HEK293 (cell line): ENCODE measurements at regions not wholly inside any gene's neighbourhood (a gene's known extent, or its start where the extent isn't known, plus 50 kb on each side); places are given as distances from the start of the nearest gene placed in this dataset.

ENCODE experiments used
- PRDM6 ChIP-seq: fragments of 450-650 bp; formaldehyde crosslinking; IDR thresholded peaks from 2 replicates; pipeline ENCODE4 v1.5.1; 2017; ENCODE audit warnings: missing biosample characterization, missing genetic modification characterization
- RBAK ChIP-seq: fragments of 450-650 bp; formaldehyde crosslinking; IDR thresholded peaks from 2 replicates; pipeline ENCODE4 v1.5.1; 2016; ENCODE audit warnings: missing biosample characterization, missing genetic modification characterization
- SCRT1 ChIP-seq: fragments of 450-650 bp; formaldehyde crosslinking; IDR thresholded peaks from 2 replicates; pipeline ENCODE4 v1.5.1; 2016; ENCODE audit warnings: missing biosample characterization, missing genetic modification characterization, borderline replicate concordance
- SP7 ChIP-seq: fragments of 450-650 bp; formaldehyde crosslinking; IDR thresholded peaks from 2 replicates; pipeline ENCODE4 v1.5.1; 2016; ENCODE audit warnings: missing biosample characterization, missing genetic modification characterization
- ZFP41 ChIP-seq: fragments of 450-650 bp; formaldehyde crosslinking; IDR thresholded peaks from 2 replicates; pipeline ENCODE4 v1.5.1; 2016; ENCODE audit warnings: missing biosample characterization, missing genetic modification characterization, borderline replicate concordance
- ZNF146 ChIP-seq: fragments of 450-650 bp; formaldehyde crosslinking; IDR thresholded peaks from 2 replicates; pipeline ENCODE4 v1.5.1; 2016; ENCODE audit warnings: missing biosample characterization, missing genetic modification characterization
- ZNF175 ChIP-seq: fragments of 450-650 bp; formaldehyde crosslinking; IDR thresholded peaks from 2 replicates; pipeline ENCODE4 v1.5.1; 2016; ENCODE audit warnings: missing biosample characterization, missing genetic modification characterization
- ZNF18 ChIP-seq: fragments of 450-650 bp; formaldehyde crosslinking; IDR thresholded peaks from 2 replicates; pipeline ENCODE4 v1.5.1; 2016; ENCODE audit warnings: missing biosample characterization, missing genetic modification characterization
- ZNF2 ChIP-seq: fragments of 450-650 bp; formaldehyde crosslinking; IDR thresholded peaks from 2 replicates; pipeline ENCODE4 v1.5.1; 2016; ENCODE audit warnings: missing biosample characterization, missing genetic modification characterization
- ZNF302 ChIP-seq: fragments of 450-650 bp; formaldehyde crosslinking; IDR thresholded peaks from 2 replicates; pipeline ENCODE4 v1.5.1; 2016; ENCODE audit warnings: missing biosample characterization, missing genetic modification characterization, low read depth
- ZNF350 ChIP-seq: fragments of 450-650 bp; formaldehyde crosslinking; IDR thresholded peaks from 2 replicates; pipeline ENCODE4 v1.5.0; 2017; ENCODE audit warnings: missing biosample characterization, mild to moderate bottlenecking, missing genetic modification characterization
- ZNF404 ChIP-seq: fragments of 450-650 bp; formaldehyde crosslinking; IDR thresholded peaks from 2 replicates; pipeline ENCODE4 v1.5.1; 2017; ENCODE audit warnings: missing biosample characterization, missing genetic modification characterization
- ZNF544 ChIP-seq: fragments of 450-650 bp; formaldehyde crosslinking; IDR thresholded peaks from 2 replicates; pipeline ENCODE4 v1.5.0; 2017; ENCODE audit warnings: missing biosample characterization, missing genetic modification characterization
- ZNF549 ChIP-seq: fragments of 450-650 bp; IDR thresholded peaks from 2 replicates; pipeline ENCODE4 v1.5.1; 2018; ENCODE audit warnings: missing biosample characterization, missing genetic modification characterization, mild to moderate bottlenecking, inconsistent platforms, moderate library complexity
- ZNF555 ChIP-seq: fragments of 450-650 bp; formaldehyde crosslinking; conservative IDR thresholded peaks from 2 replicates; pipeline ENCODE4 v1.5.1; 2017; ENCODE audit warnings: missing biosample characterization, mild to moderate bottlenecking, missing genetic modification characterization, inconsistent platforms
- ZNF623 ChIP-seq: fragments of 450-650 bp; formaldehyde crosslinking; IDR thresholded peaks from 2 replicates; pipeline ENCODE4 v1.5.1; 2016; ENCODE audit warnings: missing biosample characterization, missing genetic modification characterization
- ZNF626 ChIP-seq: fragments of 450-650 bp; sonication (Bioruptor Pico); formaldehyde crosslinking; IDR thresholded peaks from 2 replicates; pipeline ENCODE4 v1.5.1; 2018; ENCODE audit warnings: missing biosample characterization, missing genetic modification characterization, inconsistent platforms
- ZNF658 ChIP-seq: fragments of 450-650 bp; formaldehyde crosslinking; IDR thresholded peaks from 2 replicates; pipeline ENCODE4; 2016; ENCODE audit warnings: missing biosample characterization, missing genetic modification characterization
- ZNF707 ChIP-seq: fragments of 450-650 bp; formaldehyde crosslinking; IDR thresholded peaks from 2 replicates; pipeline ENCODE4 v1.5.1; 2016; ENCODE audit warnings: missing biosample characterization, missing genetic modification characterization
- ZNF768 ChIP-seq: fragments of 450-650 bp; formaldehyde crosslinking; IDR thresholded peaks from 2 replicates; pipeline ENCODE4 v1.5.1; 2018; ENCODE audit warnings: missing biosample characterization, mild to moderate bottlenecking, missing genetic modification characterization
- ZNF776 ChIP-seq: fragments of 450-650 bp; formaldehyde crosslinking; IDR thresholded peaks from 2 replicates; pipeline ENCODE4 v1.5.0; 2017; ENCODE audit warnings: missing biosample characterization, missing genetic modification characterization, borderline replicate concordance
- ZNF777 ChIP-seq: fragments of 450-650 bp; formaldehyde crosslinking; IDR thresholded peaks from 2 replicates; pipeline ENCODE4 v1.5.1; 2017; ENCODE audit warnings: missing biosample characterization, missing genetic modification characterization, borderline replicate concordance
- ZNF785 ChIP-seq: fragments of 450-650 bp; formaldehyde crosslinking; IDR thresholded peaks from 2 replicates; pipeline ENCODE4 v1.5.1; 2016; ENCODE audit warnings: missing biosample characterization, missing genetic modification characterization
- ZSCAN23 ChIP-seq: fragments of 450-650 bp; formaldehyde crosslinking; IDR thresholded peaks from 2 replicates; pipeline ENCODE4 v1.5.1; 2016; ENCODE audit warnings: missing biosample characterization, missing genetic modification characterization
- TF ChIP-seq, protein P1 (sequence below): fragments of 450-650 bp; formaldehyde crosslinking; IDR thresholded peaks from 2 replicates; pipeline ENCODE4 v1.5.1; 2017; ENCODE audit warnings: missing biosample characterization, missing genetic modification characterization
- TF ChIP-seq, protein P2 (sequence below): fragments of 450-650 bp; formaldehyde crosslinking; IDR thresholded peaks from 2 replicates; pipeline ENCODE4 v1.5.1; 2016; ENCODE audit warnings: missing biosample characterization, missing genetic modification characterization
- TF ChIP-seq, protein P3 (sequence below): fragments of 450-650 bp; formaldehyde crosslinking; IDR thresholded peaks from 2 replicates; pipeline ENCODE4 v1.5.1; 2016; ENCODE audit warnings: missing biosample characterization, missing genetic modification characterization
- TF ChIP-seq, protein P4 (sequence below): fragments of 450-650 bp; formaldehyde crosslinking; IDR thresholded peaks from 2 replicates; pipeline ENCODE4 v1.5.1; 2017; ENCODE audit warnings: missing biosample characterization, missing genetic modification characterization

GRCh38 chr3:182533394-182533793, 259.9 kb upstream of the ATP11B start (continued):
- TF ChIP-seq ZNF175 (tag by site-specific recombination) (no peak), ZNF623 (tag by site-specific recombination) (no peak), SP7 (tag by site-specific recombination) (no peak), PRDM6 (tag by site-specific recombination) (no peak; the same call in 1 of the 2 replicates), ZSCAN23 (no peak), ZNF18 (no peak), ZNF544 (0 out of 2 replicates have a peak, but pooled peaks have one; percentile 42), ZNF768 (tag by site-specific recombination) (no peak), ZNF777 (tag by site-specific recombination) (no peak), ZNF146 (tag by site-specific recombination) (no peak), ZNF2 (tag by site-specific recombination) (no peak), ZNF626 (tag by site-specific recombination) (0 out of 2 replicates have a peak, but pooled peaks have one; percentile 40), ZNF404 (tag by site-specific recombination) (no peak), ZNF658 (tag by site-specific recombination) (no peak), ZNF707 (tag by site-specific recombination) (no peak), RBAK (tag by site-specific recombination) (no peak), ZNF350 (tag by site-specific recombination) (peak; percentile 59; the same call in 1 of the 2 replicates), ZNF302 (tag by site-specific recombination) (no peak), ZFP41 (tag by site-specific recombination) (no peak), SCRT1 (tag by site-specific recombination) (no peak), ZNF555 (no peak), ZNF549 (peak; percentile 48; the same call in 1 of the 2 replicates), ZNF785 (tag by site-specific recombination) (no peak), ZNF776 (tag by site-specific recombination) (0 out of 2 replicates have a peak, but pooled peaks have one; percentile 40)
- TF ChIP-seq, protein P1, sequence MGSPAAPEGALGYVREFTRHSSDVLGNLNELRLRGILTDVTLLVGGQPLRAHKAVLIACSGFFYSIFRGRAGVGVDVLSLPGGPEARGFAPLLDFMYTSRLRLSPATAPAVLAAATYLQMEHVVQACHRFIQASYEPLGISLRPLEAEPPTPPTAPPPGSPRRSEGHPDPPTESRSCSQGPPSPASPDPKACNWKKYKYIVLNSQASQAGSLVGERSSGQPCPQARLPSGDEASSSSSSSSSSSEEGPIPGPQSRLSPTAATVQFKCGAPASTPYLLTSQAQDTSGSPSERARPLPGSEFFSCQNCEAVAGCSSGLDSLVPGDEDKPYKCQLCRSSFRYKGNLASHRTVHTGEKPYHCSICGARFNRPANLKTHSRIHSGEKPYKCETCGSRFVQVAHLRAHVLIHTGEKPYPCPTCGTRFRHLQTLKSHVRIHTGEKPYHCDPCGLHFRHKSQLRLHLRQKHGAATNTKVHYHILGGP (tag by site-specific recombination): peak; percentile 49; the same call in 1 of the 2 replicates
- TF ChIP-seq, protein P2, sequence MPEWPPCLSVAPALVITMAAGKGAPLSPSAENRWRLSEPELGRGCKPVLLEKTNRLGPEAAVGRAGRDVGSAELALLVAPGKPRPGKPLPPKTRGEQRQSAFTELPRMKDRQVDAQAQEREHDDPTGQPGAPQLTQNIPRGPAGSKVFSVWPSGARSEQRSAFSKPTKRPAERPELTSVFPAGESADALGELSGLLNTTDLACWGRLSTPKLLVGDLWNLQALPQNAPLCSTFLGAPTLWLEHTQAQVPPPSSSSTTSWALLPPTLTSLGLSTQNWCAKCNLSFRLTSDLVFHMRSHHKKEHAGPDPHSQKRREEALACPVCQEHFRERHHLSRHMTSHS (tag by site-specific recombination): no peak
- TF ChIP-seq, protein P3, sequence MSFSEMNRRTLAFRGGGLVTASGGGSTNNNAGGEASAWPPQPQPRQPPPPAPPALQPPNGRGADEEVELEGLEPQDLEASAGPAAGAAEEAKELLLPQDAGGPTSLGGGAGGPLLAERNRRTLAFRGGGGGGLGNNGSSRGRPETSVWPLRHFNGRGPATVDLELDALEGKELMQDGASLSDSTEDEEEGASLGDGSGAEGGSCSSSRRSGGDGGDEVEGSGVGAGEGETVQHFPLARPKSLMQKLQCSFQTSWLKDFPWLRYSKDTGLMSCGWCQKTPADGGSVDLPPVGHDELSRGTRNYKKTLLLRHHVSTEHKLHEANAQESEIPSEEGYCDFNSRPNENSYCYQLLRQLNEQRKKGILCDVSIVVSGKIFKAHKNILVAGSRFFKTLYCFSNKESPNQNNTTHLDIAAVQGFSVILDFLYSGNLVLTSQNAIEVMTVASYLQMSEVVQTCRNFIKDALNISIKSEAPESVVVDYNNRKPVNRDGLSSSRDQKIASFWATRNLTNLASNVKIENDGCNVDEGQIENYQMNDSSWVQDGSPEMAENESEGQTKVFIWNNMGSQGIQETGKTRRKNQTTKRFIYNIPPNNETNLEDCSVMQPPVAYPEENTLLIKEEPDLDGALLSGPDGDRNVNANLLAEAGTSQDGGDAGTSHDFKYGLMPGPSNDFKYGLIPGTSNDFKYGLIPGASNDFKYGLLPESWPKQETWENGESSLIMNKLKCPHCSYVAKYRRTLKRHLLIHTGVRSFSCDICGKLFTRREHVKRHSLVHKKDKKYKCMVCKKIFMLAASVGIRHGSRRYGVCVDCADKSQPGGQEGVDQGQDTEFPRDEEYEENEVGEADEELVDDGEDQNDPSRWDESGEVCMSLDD (tag by site-specific recombination): no peak
- TF ChIP-seq, protein P4, sequence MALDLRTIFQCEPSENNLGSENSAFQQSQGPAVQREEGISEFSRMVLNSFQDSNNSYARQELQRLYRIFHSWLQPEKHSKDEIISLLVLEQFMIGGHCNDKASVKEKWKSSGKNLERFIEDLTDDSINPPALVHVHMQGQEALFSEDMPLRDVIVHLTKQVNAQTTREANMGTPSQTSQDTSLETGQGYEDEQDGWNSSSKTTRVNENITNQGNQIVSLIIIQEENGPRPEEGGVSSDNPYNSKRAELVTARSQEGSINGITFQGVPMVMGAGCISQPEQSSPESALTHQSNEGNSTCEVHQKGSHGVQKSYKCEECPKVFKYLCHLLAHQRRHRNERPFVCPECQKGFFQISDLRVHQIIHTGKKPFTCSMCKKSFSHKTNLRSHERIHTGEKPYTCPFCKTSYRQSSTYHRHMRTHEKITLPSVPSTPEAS (tag by site-specific recombination): no peak
